Ectodermal cell (in vitro differentiated cells): ENCODE measurements at regions not wholly inside any gene's neighbourhood (a gene's known extent, or its start where the extent isn't known, plus 50 kb on each side); places are given as distances from the start of the nearest gene placed in this dataset.

Source experiments
- H3K27ac ChIP-seq: 2 replicates; pipeline ENCODE4 v1.7.0; 2013; ENCODE audit warnings: mild to moderate bottlenecking, low read depth, low read length; ENCODE audit not compliant: insufficient read depth, poor library complexity, severe bottlenecking
- H3K27me3 ChIP-seq: 2 replicates; pipeline ENCODE4 v1.7.0; 2013; ENCODE audit warnings: mild to moderate bottlenecking, low read length; ENCODE audit not compliant: insufficient read depth, control insufficient read depth, poor library complexity, severe bottlenecking
- H3K36me3 ChIP-seq: one replicate; pipeline ENCODE4 v1.7.0; 2013; ENCODE audit warnings: low read length; ENCODE audit not compliant: control insufficient read depth, insufficient read depth
- H3K4me1 ChIP-seq: one replicate; pipeline ENCODE4 v1.7.0; 2013; ENCODE audit warnings: low read length; ENCODE audit not compliant: control insufficient read depth, insufficient read depth
- H3K4me3 ChIP-seq: 2 replicates; pipeline ENCODE4 v1.7.0; 2013; ENCODE audit warnings: low read depth, low read length, control low read depth; ENCODE audit not compliant: insufficient read depth
- H3K9me3 ChIP-seq: 2 replicates; pipeline ENCODE4 v1.7.0; 2013; ENCODE audit warnings: mild to moderate bottlenecking, low read length, moderate library complexity; ENCODE audit not compliant: control insufficient read depth
- WGBS, 2 experiments: methylation state at CpG; one replicate each; pipeline ENCODE4 v1.1.7; 2013; ENCODE audit warnings: missing lambda C conversion rate in 2 of 2; 5-methylcytosine and 5-hydroxymethylcytosine counted together

DNA sequence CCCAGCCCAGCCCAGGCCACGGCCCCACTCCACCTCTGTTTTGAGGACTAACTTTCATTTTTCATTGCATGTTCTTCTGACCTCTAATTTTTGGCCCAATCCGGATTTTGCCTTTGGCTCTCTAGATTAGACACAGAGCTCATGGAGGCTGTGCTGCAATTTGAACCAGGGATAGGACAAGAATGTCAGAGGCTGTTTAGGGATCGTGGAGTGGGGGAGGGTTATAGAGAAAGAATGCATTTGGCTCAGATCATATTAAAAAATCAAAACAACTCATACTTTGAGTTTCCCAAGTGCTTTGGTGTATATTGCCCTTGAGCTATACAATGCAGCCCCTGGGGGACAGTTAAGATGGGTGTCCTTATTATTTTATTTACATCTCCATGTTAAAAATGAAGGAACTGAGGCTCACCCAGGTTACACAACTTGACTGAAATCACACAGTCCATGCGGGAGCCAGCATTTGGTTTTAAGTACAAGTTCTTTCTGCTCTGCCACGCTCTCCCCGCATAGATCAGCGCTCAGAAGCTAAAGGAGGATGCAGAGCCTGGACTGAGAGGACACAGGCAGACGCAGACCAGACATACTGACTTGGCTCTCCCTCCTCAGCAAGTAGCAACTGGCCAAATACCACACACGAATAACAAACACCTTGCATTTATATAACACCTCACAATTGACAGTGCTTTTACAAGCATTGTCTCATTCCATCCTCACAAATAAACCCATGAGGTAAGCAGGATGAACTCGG is 126.4 kb upstream of the RAI14 start:
- Histone ChIP-seq H3K27ac (no peak overlapping the region), H3K27me3 (no peaks in the 10 kb centered on the region), H3K4me3 (no peak overlapping the region), H3K9me3 (no peaks in the 10 kb centered on the region), H3K4me1 (no peaks in the 10 kb centered on the region), H3K36me3 (no peaks in the 10 kb centered on the region)
- 90 to 91% methylated on average over 9 of the region's 10 CpGs for WGBS, 2 experiments

DNA sequence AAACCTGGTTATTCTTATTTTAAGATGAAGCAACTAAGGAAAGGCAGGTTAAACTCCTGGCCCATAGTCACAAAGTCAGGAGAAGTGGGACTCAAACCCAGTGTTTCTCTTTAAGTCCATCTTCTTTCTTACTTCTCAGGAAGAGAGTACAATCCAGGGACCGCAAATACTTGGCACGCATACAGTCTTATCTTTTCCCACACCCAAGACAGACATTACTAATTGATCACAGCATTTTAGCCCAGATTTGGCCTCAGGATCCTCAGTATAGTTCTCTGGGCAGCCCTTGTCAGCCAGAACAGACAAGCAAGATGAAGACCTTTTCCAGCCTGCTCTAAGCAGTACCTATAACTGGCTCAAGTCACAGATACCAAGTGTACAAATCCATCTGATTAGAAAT is 125.5 kb upstream of the RAI14 start:
- 93 to 99% methylated on average over 2 of the region's 2 CpGs for WGBS, 2 experiments
- Histone ChIP-seq H3K4me3 (no peak overlapping the region), H3K36me3 (no peaks in the 10 kb centered on the region), H3K4me1 (no peaks in the 10 kb centered on the region), H3K9me3 (no peaks in the 10 kb centered on the region), H3K27ac (no peak overlapping the region), H3K27me3 (no peaks in the 10 kb centered on the region)

DNA sequence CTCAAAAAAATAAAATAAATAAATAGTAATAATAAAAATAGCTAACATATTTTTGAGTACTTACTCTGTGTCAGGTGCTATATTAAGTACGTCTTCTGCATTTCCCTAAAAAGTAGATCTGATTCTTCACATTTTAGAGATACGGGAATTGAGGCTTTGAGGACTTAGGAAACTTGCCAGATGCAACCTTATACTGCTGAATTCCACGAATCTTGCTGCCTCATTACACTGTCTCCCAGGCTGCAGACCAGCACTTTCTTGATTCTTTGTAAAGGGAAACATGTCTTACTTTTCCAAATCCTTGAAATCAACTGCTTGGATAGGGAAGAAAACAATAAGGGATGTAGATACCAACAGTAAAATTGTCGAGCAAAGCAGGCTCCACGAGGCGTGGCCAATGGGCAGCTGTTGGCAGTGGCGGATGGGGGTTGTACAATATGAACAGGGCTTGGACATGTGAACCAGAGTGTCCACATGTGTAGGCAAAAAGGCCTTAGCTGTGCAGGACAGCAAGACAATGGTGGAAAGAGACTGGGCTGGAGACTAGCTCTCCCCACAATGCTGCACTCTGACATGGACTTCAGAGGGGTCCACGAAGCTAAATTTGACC is 124.3 kb upstream of the RAI14 start:
- no peak overlapping the region for H3K27ac ChIP-seq
- no peaks in the 10 kb centered on the region for H3K9me3 ChIP-seq
- H3K36me3 ChIP-seq = no peaks in the 10 kb centered on the region
- WGBS, 2 experiments = 83 to 96% methylated on average over 7 to 8 of the region's 8 CpGs
- H3K4me3 ChIP-seq = no peak overlapping the region
- no peaks in the 10 kb centered on the region for H3K27me3 ChIP-seq
- no peaks in the 10 kb centered on the region for H3K4me1 ChIP-seq

DNA sequence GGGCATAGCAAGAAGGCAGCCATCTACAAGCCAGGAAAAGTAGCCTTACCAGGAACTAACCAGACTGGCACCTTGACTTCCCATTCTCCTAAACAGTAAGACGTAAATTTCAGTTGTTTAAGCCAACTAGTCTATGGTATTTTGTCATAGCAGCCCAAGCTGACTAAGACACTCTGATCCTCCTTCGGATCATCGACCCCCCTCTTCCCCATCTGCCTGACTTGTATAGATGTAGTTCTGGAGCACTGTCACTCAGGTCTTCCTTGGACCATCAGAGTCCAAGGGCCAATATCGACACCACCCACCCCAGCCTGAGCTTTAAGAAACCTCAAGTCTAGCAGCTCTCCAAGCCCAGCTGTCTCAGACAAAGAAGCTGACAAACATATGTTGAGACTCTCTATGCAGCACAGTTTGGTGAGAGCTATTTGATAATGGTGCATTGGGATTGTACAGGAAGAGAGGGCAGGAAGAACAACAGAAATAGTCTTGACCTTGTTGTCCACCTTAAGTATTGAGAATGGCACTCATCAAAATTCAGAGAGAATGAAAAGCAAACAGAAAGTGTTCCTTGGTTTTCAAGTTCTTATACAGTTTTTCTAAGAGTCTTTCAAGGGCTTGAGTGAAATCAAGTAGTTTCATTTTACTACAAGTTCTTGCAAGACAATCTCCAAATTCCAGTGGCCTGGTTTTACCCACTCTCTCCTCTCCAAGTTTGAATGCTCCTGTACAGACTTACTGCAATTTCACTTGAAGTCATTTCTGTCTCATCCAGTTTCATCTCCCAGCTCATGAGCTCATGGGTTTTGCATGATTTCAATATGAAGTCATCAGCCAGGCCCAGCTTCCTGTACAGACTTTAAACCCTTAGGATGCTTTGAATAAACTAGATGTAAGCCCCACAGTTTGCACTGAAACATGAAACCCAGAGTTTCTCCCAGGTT is 122.3 kb upstream of the RAI14 start:
- no peaks in the 10 kb centered on the region for H3K4me1 ChIP-seq
- no peak overlapping the region for H3K27ac ChIP-seq
- WGBS, 2 experiments = 66 to 73% methylated on average over 4 of the region's 4 CpGs
- H3K27me3 ChIP-seq = no peaks in the 10 kb centered on the region
- H3K36me3 ChIP-seq = no peaks in the 10 kb centered on the region
- no peak overlapping the region for H3K4me3 ChIP-seq
- H3K9me3 ChIP-seq = no peaks in the 10 kb centered on the region

DNA sequence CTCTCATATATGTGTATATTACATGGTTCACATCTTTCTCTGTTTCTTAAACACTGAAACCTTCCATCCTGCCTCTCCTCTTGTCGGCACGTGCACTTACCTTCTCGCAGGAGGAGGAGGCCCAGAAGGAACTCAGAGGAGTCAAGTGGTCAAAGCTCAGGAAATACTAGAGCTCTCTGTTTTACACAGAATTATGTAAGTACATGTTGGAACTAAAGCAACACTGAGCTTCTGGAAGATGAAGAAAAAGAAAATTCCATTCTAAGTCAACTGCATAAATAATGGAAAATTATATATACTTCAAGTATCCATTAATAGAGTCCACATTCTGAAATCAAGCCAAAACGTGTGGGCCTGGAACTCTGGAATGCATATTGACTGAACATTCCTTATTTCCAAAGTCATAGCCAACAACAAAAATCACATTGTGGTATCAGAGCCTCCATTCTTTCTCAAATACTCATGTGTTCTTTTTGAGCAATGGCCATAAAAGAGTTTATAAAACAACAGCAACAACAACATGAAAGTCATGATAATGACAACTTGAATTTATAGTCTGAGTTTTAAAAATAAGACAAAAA is 121.5 kb upstream of the RAI14 start:
- H3K36me3 ChIP-seq = no peaks in the 10 kb centered on the region
- no peak overlapping the region for H3K4me3 ChIP-seq
- WGBS, 2 experiments = 88 to 97% methylated on average over 4 of the region's 4 CpGs
- H3K27ac ChIP-seq = no peak overlapping the region
- no peaks in the 10 kb centered on the region for H3K27me3 ChIP-seq
- H3K9me3 ChIP-seq = no peaks in the 10 kb centered on the region
- H3K4me1 ChIP-seq = no peaks in the 10 kb centered on the region

DNA sequence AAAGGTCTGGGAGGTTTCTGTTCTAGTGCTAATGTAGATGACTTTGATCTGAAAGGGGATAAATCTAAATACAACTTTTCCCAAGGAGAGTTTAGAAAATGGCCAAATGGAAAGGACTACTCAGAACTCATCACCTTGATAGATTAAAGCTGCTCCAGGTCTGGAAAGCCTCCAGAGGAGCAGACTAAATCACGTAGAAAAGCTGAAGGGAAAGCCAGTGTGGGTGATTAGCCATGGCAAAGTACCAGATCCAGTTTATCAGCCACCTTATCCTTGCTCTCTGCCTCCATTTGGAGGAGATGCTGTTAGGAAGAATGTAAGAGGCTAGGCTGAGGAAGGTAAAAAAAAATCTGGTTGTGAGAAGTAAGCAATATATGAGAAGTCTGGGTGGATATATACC is 120.7 kb upstream of the RAI14 start:
- H3K36me3 ChIP-seq = no peaks in the 10 kb centered on the region
- 70 to 100% methylated on average over 1 of the region's 1 CpG for WGBS, 2 experiments
- H3K27ac ChIP-seq = no peak overlapping the region
- H3K9me3 ChIP-seq = no peaks in the 10 kb centered on the region
- no peaks in the 10 kb centered on the region for H3K27me3 ChIP-seq
- H3K4me3 ChIP-seq = no peak overlapping the region
- no peaks in the 10 kb centered on the region for H3K4me1 ChIP-seq

DNA sequence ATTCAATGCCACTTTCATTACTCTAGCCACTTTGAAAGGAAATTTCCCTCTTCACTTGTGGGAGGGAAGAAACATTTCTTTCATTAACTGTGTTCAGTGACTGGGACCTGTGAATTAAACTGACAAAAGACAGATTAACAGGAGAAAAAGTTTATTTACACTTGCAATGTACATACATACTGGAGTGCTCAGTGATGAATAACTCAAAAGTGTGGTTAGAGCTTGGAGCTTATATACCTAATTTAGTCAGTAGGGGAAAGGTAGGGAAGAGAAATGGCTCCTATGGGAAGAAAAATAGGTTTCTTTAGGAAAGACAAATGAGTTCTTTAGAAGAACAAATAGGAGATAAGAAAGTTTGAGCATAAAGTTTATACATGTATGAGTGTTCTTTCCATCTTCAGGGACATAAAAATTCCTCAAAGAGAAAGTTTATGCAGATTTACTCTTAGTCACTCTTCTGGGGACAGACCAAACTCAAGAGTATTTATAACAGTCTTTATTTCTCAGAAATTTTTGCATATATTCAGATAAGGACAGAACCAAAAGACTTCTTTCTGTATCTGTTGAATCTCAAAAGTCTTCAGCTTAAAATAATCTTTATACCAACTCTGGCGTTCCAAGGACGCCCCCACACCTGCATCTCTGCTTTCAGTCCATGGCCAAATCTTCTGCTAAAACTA is 120.0 kb upstream of the RAI14 start:
- no peak overlapping the region for H3K4me3 ChIP-seq
- no peak overlapping the region for H3K27ac ChIP-seq
- no peaks in the 10 kb centered on the region for H3K9me3 ChIP-seq
- H3K27me3 ChIP-seq = no peaks in the 10 kb centered on the region
- 90 to 92% methylated on average over 2 of the region's 2 CpGs for WGBS, 2 experiments
- peaks cover 3% of the 10 kb centered on the region for H3K4me1 ChIP-seq
- H3K36me3 ChIP-seq = no peaks in the 10 kb centered on the region

DNA sequence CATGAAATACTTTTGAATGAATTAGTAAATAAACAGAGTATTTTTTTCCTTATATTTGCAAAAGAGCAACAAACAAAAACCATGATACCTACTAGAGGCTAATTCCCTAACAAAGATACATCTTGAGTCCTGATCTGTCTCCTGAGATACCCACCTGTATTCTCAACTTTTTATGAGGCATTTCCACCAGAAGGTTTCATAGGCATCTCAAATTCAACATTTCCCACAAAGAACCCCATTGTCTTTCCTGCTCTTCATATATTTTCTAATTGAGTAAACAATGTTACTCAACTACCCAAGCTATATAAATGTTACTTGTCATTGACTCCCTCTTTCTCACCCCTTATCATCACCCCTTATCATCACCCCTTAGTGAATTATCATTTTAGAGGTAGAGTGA is 119.4 kb upstream of the RAI14 start:
- Histone ChIP-seq H3K36me3 (no peaks in the 10 kb centered on the region), H3K9me3 (no peaks in the 10 kb centered on the region), H3K27ac (no peak overlapping the region), H3K4me1 (peaks cover 3% of the 10 kb centered on the region), H3K4me3 (no peak overlapping the region), H3K27me3 (no peaks in the 10 kb centered on the region)

DNA sequence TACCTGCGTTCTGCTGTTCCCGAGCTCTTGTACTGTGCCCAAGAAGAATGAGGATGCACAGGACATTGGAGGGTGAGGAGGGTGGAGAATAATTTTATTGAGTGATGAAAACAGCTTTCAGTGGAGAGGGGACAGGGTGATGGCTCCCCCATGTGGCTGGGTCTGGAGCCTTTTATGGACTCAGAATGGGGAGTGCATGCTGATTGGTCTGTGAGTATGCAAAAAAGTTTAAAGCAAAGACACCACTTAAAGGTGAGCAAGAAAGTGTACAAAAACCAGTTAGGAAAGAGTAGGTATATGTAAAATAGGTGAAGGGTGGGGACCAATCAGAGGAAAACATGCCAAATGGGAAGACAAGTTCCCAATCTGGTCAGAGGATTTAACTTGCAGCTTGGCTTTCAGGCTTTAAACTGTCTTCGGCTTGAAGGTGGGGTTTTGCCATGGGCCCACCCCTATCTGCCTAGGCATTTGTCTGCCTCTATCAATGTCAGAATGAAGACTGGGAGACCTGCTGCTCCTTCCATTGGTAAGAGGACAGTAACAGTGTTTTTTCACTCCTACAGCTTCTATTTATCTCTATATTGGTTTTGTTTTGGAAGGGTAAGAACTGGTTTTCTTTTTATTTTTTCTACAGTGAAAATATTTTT is 118.0 kb upstream of the RAI14 start:
- peaks cover 3% of the 10 kb centered on the region for H3K4me1 ChIP-seq
- H3K36me3 ChIP-seq = no peaks in the 10 kb centered on the region
- H3K27me3 ChIP-seq = no peaks in the 10 kb centered on the region
- no peaks in the 10 kb centered on the region for H3K9me3 ChIP-seq
- H3K4me3 ChIP-seq = no peak overlapping the region
- no peak overlapping the region for H3K27ac ChIP-seq
- 96 to 98% methylated on average over 3 of the region's 3 CpGs for WGBS, 2 experiments
